DMS53 treated with DMSO at 0.1 percent for 48 hours (cell line): ENCODE measurements at regions not wholly inside any gene's neighbourhood (a gene's known extent, or its start where the extent isn't known, plus 50 kb on each side); places are given as distances from the start of the nearest gene placed in this dataset.
"Not testable (repeated sequence)": the region's sequence is repeated elsewhere in the genome, so short reads cannot be mapped to it uniquely, and the experiment has no call there.

Experiments
- DNase-seq: peaks from one replicate; lab custom pipeline; 2025; ENCODE audit not compliant: unreplicated experiment; lab: John Stamatoyannopoulos, UW

DNA sequence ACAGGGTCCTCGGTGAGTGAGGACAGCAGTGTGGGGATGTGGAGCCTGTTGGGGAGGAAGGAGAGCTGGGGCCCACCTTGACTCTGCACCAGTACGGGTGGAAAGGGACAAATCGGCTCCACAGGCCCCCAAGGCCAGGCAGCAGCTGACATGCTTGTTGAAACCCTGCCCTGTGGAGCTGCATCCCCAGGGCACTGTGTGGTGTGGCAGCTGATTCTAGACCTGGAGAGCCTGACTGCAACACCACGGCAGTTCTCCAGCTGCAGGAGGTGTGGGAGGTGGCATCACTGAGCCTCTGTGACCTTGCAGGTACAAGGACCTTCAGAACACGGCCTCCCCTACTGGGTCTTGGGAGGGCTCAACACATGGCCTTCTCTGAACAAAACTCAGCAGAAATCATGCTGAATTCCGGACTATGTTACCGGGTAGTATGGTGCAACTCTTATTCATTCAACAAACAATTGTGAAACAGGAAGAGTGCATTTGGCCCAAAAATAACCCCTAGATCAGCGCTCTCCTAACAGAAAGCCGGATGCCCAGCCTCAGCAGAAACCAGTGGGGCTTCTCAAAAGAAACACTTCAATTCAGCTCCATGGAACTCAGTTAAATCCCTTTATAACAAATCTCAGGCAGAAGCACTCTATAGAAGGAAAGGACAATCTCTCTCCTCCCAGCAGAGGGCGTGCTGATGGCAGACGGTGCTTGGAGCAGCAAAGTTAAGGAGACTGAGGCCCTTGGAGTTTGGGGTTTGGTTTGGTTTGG, 104.4 kb upstream of the SALL3 start:
- peak; percentile 42 for DNase-seq

DNA sequence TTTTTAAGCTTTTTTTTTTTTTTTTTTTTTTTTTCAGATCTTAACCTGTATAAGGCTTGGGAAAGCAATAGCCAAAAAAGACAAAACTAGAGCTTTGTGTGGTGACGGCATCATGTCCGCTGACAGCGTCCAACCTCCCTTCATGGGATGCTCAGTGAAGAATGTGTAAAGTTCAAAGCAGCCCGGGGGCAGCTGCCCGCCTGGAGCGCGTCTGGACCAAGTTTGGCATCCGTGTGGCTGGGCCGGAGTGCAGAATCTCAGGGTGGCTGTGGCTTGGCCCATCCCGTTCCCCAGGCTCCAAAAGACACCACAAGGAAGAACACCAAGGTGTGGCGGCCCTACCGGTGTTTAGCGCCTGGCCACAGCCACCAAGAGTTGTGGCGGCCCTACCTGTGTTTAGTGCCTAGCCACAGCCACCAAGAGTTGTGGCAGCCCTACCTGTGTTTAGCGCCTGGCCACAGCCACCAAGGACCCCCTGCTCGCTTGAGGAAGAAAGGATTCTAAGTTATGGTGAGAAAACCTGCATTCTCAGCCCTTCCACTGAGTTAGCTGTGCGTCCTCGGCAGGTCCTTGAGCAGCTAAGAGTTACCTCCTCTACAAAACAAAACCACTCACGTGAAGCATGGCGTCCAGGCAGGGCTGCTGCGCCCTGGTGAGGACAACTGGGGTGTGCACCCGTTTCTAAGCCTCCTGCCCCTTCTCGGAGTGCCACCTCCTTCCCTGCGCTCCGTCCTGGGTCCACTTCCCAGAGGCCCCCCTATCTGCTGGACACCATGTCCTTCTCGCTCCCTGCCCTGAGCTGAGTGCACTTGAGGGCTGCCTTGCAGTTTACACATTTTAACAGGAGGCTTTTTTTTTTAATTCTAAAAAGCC, 103.6 kb upstream of the SALL3 start:
- DNase-seq = no peak

DNA sequence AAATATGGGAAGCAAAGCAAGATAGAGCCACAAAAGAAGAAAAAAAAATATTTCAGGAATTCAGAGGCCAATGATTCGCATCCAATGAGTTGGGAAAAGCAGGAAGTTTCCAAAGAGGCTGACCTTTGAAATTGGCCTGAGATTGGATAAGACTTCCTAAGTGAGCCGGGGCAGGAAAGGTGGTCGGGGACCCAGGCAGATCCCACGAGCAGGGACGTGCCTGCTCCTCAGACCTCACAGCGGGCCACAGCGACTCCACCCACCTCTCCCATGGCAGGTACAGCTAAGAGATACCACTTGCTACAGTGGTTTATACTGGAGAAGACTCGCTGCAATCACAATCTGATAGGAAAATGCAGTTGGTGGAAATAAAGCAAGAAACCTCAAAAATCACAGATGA, 102.8 kb upstream of the SALL3 start:
- DNase-seq = no peak

DNA sequence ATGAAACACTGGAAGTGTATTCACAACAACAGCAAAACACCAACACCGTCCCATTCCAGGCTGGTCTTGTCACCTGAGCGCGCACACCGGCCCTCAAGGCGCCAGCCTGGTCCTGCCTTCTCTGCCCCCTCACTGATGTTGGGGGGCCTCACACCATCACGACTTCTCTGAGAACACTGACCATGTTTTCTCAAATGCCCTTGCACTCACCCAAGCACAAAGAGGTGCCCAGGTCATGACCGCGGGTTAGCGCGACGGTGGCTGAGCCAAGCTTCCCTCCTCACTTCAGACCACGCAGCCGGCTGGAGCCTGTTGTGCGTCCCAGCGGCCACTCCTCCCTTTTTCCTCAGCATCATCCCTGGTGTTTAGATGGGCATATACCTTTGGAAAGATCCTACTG, 101.3 kb upstream of the SALL3 start:
- DNase-seq = no peak

DNA sequence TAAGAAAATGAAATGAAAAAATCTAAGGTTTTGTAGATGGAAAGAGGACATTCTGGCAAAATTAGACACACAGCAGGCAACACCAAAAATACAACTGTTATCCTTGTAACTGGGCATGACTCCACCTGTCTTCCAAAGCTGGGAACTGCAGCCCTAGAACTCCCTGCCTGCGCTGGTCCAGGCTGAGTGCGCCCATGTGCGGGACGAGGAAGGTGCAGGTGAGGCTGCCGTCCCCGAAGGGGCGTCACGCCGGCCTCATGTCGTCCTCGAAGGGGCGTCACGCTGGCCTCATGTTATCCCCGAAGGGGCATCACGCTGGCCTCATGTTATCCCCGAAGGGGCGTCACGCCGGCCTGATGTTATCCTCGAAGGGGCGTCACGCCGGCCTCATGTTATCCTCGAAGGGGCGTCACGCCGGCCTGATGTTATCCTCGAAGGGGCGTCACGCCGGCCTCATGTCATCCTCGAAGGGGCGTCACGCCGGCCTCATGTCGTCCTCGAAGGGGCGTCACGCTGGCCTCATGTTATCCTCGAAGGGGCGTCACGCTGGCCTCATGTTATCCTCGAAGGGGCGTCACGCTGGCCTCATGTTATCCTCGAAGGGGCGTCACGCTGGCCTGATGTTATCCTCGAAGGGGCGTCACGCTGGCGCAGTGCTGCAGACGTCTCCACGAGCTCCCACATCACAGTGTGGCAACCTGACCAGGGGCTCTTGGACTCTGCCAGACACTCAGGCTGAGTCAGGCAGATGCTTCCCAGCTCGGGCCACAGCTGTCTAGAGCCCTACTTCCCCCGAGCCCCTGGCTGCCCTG, 100.3 kb upstream of the SALL3 start:
- not testable (repeated sequence) for DNase-seq

DNA sequence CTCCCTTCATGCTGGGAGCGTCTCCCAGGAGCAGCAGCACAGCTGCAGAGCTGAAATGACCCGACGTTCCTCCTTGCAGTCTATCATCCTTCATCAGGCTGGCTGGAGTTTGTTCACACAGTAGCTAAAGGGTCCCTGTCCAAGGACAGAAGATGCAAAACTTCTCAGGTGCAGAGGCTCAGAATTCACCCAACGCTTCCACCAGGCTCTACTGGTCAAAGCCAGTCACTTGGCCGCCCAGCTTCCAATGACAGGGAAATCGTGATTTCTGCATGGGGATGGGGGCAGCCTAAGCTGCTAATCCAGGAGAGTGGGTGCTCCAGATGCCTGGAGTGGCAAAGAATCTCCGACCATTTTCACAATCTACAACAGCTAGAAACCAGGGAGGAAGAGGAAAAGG, 97.0 kb upstream of the SALL3 start:
- no peak for DNase-seq

DNA sequence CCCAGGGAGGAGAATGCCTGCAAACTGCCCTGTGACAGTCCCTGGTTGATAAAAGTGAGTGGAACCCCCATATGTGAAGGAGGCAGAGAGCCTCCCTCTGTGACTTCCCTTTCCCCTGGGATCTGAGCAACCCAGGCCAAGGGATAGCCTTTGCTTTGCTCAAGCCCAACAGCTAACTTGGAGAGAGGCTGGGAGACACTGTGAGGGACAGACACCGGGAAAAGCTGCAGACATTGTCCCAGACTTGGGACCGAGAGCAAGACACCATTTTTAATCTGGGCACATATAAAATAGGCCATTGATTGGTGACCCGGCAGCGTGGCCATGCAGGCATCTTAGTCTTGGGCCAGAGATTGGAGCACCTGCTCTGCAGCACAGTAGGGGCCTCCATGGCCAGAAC, 96.1 kb upstream of the SALL3 start:
- DNase-seq = no peak

DNA sequence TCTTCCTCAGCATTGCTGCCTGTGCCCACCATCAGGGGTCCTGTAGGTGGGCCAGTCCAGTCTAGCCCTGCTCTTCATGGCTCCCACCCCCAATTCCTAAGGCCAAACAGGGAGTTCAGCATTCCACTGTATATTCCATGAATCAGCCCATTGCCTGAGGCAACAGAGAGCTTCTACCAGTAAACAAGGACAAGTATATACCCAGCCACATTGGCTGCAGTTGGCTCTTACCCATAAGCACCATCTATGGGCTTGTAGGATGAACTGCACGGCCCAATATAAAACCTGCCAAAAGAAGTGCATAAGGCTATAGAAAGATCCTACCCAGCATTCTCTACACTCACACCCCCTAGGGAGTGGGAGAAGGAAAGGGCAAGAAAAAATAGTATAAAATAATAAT, 95.1 kb upstream of the SALL3 start:
- no peak for DNase-seq

DNA sequence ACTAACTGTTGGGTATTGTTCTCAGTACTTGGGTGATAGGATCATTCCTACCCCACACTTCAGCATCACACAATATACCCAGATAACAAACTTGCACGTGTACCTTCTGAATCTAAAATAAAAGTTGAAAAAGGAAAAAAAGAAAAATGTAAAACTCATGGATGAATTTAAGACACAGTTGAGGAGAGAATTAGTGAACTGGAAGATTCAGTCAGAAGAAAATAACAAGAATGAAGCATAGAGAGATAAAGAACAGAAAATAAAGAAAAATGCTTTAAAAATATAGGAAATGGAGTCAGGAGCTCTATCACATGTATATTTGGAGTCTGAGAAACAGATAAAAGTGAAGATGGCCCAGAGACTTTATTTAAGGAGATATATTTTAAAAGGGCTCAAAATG, 90.4 kb upstream of the SALL3 start:
- DNase-seq = no peak

DNA sequence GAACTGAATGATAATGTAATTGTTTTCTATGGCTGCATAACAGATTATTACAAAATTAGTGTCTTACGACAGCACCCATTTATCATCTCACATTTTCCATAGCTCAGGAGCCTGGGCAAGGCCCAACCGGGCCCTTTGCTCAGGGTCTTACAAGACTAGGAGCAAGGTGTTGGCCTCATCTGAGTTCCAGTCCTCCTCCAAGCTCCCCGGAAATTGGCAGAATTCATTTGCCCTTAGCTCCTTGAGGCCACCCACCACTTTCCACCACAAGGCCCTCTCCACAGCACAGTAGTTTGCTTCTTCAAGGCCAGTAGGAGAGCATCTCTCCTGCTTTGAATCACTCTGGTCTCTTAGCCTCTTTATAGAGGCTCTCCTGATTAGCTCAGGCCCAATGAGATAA, 89.2 kb upstream of the SALL3 start:
- no peak for DNase-seq

DNA sequence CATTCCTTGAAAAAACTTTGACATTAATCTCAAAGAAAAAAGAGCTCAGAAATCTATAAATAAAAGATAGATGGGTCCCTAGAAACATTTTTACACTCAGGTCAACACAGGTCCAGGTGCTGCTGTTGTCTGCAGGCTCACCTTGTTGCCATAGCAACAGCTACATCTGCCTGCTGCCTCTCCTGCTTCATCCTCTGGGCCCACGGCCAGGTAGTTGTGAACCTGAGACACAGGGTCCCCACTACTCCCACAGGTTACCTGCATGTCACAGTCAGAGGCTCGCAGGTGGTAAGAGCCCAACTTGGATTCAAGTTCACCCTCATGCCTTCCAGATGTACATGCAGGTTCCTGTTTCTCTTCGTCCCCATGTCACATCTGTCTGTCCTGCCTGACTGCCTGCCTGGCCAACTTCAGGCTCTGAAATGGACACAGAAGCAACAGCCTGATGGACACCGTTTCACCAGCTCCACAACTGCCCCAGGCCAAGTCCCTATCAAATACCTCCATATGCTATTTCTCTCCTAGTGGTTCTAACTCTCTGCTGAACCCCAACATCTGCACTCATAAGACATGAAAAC, 88.3 kb upstream of the SALL3 start:
- no peak for DNase-seq

DNA sequence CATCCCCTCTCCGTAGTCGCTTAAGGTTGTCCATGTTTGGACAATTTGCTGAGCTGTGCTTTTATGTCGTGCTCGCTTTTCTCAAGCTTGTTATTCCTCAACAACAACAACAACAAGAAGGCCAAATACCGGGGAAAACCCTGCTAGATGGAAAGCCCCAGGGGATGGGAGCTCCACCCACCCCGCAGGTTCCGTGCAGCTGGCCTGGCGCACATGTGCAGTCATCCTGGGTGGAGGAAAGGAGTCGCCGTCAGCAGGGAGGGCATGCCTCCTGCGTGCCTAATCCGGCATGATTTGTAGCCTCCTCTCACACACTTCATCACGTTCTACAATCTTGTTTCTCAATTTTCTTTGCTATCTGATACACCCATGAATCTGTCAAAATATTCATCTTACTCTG, 87.4 kb upstream of the SALL3 start:
- DNase-seq = no peak

DNA sequence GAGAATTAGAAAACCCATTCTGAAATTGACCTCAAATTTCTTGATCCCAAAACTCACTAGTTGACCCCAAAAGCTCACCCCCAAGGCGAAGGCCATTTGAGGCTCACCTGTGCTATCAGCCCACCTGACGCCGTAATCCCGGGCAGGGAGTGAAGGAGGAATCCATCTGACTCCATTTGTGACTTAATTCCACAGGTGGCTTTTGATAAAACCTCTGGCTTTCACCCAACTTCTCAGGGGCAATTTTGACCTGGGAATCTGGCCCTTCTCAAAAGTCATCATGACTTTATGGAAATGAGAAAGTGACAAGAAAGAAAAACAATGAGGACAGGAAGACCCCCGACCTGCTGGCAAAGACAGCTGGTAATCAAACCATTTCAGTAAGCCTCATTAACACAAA, 86.9 kb upstream of the SALL3 start:
- DNase-seq = no peak

DNA sequence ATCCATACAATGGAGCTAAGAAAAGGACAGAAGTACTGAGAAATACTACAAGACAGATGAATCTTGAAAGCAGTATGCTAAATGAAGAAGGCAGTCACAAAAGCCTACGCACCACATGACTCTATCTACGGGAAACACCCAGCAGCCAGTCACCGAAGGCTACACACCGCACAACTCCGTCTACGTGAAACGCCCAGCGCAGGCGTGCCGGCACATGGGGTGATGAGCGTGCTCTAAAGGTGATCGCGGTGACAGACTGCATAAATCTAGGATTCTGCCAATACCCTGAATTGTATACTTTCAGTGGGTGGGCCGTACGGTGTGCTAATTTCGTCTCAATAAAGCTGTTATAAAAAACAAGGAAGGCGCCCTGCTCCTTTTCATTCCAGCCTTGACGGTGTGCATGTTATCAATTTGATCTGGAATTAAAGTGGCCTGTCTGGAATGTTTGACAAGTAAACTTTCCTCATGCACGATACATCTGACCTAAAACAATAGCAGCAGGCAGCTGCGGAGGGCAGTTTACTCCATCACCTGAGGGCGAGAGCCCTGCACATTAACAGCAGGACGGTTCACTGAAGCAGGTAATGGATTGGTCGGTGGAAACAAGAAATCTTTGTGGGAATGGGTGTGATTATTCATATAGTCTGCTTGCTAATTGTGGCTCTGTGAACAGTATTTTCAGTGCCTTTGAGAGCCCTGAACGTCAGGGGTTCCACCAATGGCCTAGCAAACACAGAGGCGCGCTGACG, 86.2 kb upstream of the SALL3 start:
- DNase-seq = no peak

DNA sequence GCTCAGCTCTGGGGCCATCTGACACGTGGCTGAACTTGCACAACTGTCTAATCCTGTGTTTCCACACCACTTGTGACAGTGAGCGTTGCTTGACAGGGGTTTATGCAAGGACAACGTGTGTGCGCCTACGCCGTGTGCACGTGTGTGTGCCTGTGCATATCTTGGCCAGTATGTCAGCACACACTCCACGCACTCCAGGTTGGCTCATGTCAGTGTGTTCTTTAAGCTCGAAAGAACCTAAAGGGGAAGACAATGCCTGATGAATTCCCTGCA, 85.6 kb upstream of the SALL3 start:
- no peak for DNase-seq

DNA sequence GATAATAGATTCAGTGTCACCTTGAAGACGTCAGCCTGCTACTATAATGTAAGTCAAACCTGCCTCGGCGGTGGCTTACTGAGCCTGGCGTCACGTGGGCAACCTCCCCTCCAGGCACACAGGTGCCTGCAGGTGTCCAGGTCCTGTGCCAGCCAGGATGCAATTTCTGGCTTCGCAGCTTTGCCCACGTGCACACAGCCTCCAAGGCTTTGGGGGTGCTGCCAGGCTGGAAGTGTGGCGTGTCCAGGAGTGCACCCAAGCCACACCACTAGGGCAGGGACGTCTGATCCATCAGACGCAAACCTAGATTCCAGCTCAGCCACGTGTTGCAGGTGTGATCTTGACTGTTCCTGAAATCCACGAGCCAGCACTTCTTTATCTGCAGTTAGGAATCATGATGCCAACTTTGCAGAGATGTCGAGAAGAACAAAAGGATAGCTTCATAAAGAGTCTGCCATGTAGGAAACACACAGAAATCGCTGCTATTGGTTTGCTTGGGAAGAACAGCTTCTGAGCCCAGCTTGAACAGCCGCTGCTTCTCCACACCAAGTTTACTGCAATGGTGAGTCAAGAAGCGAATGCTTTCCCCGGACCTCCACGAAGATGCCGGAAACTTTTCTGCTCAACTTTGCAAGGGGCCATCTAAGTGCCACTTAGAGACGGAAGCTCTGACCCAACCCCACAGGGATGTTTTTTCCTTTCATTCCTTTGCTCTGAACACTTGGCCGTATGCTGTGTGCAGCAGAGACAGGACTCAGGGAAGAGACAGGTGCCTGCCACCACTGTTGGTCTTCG, 84.2 kb upstream of the SALL3 start:
- no peak for DNase-seq

DNA sequence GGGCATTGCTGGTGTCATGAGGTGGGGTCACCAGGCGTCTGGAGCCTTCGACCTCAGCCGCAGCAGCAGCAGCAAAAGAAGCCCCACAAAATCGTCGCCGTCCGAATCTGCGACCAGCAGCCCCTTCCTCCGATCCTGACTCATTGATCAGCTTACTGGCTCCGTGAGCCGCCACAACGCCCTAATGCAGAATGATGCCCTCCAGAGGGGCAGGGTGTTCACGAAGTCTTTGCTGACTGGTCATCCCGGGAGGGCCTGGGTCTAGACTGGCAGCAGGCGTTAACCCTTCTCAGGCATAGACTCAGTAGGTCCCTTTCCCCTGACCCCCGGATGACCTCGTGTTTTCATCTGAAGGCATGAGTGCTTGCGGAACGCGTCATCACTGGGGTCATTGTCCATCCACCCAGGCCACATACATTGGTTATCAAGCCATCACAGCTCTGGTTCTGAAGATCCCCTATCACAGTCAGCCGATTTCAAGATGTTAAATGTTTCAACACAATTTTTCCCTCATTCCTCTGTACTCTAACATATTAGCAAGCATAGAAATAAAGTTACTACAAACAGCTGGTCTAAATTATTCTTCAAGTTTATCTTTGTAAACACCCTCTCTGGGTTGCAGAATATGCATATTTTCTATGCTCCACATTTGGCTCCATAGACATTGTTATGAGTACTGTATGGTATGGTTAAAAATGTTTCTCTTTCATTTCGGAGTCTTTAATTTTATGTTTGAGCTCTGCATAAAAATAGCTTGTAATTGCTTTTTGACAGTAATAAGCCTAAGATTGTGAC, 83.3 kb upstream of the SALL3 start:
- no peak for DNase-seq

DNA sequence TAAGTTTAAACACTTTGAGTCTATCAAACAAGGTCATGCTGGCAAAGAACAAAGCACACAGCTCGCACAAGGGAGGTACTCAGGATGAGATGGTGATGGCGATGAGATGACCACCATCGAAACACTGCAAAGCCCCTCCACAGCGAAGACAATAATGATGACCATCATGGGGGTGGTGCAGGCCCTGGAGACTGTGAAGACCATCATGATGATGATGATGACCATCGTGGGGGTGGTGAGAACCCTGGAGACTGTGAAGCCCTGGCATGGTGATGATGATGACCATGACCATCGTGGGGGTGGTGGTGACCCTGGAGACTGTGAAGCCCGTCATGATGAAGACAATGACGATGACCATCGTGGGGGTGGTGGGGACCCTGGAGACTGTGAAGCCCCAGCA, 81.6 kb upstream of the SALL3 start:
- DNase-seq = no peak

DNA sequence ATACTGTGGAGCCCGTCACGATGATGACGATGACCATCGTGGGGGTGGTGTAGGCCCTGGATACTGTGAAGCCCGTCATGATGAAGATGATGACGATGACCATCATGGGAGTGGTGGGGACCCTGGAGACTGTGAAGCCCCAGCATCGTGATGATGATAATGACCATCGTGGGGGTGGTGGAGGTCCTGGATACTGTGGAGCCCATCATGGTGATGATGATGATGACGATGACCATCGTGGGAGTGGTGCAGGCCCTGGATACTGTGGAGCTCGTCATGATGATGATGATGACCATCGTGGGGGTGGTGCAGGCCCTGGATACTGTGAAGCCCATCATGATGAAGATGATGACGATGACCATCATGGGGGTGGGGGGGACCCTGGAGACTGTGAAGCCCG, 81.0 kb upstream of the SALL3 start:
- no peak for DNase-seq
